Putamen (tissue), 1 donor: ENCODE measurements at regions not wholly inside any gene's neighbourhood (a gene's known extent, or its start where the extent isn't known, plus 50 kb on each side); places are given as distances from the start of the nearest gene placed in this dataset.

Experiments
- DNase-seq: peaks from one replicate; pipeline ENCODE4 v3.0.0-alpha.2; 2016; ENCODE audit warnings: low spot score

DNA sequence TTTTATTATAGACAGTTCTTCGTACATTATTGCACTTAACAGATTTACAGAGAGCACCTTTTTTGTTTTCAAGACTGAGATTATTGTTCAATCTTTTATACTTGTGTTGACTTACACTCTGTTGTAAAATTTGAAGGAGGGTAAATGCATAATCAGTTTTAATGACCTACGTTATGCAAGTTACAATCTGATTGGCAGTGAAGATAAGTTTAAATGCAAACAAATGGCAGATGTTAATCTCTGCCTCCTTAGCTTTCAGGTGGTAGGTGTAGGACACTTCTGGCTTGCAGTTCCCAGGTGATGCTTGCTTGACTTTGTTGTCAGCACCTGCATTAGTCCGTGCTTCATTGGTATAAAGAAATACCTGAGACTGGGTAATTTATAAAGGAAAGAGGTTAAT lies 424.9 kb downstream of the FGF9 start:
- no peak for DNase-seq

DNA sequence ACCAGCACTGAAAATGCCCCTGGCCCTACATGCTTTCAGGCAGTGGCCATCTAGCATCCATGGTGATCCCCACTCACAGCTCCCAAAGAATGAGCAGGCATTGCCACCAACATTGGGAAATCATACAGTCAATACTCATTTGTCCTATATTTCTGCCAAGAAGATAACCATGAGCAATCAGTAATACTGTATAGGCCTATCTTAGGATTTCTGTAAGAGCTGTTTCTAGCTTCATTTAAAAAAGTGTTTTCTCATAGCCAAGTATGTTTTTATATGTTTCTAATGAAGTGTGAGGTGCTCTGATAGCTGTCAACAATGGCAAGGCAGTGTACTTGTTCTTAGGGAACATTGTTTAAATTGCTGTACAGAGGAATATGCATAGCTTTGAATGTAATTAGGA lies 428.7 kb downstream of the FGF9 start:
- DNase-seq = no peak

GRCh38 chr13:22102271-22102670 lies 431.4 kb downstream of the FGF9 start:
- no peak for DNase-seq

GRCh38 chr13:22103046-22104027 lies 432.5 kb downstream of the FGF9 start:
- no peak for DNase-seq

DNA sequence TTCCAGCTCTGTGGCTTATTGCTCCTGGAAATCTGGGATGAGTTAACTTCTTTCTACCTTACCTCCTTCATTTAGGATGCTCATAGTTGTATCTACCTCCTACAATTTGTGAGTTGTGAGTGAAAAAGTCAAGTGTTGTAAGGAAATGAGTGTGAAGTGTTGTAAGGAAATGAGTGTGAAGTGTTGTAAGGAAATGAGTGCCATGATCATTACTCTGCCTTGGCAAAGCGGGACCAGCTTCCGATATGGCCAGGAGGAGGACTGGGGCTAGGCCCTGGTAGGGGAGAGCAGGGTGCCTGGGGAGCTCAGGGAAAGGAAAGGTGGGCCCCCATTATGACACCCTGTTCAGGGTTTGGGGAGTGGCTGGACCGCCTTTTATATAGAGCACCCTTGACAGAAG lies 435.2 kb downstream of the FGF9 start:
- no peak for DNase-seq

DNA sequence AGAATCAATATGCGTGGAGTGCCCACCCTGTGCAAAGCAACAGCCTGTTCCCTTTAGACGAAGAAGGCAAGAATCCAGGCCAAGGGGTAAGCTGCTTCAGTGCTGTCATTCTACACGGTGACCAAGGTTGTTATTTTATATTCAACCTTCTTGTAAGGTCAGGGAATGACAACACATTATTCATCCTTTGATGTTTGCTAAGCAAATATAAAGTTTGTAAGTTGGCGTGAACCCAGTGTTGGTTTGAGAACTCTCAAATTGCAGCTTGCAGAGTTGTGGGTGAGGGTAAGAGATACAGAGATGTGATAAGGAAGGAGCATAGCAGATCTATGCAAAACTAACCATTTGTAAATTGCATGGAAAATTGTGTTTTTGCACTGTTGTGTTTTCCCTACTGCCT lies 436.7 kb downstream of the FGF9 start:
- DNase-seq = no peak

GRCh38 chr13:22108283-22108942 lies 437.5 kb downstream of the FGF9 start:
- DNase-seq = no peak

DNA sequence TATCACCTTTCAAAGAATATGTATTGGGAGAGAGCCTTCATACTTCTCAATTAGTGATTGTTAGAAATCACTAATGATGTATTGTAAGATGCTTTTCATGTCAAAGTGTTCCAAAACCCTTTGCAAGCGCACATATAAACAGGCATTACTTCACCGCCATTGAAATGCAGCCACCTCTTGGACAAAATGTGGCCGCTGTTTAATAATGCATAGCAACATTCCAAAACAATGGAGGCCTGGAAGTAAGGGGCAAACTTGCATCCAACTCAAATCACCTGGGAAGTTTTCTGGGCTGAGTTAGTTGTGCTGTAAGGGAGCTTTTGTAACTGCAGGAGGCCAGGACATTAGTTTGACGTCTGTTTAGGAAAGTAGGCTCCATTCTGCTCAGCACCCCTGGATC lies 438.1 kb downstream of the FGF9 start:
- no peak for DNase-seq

DNA sequence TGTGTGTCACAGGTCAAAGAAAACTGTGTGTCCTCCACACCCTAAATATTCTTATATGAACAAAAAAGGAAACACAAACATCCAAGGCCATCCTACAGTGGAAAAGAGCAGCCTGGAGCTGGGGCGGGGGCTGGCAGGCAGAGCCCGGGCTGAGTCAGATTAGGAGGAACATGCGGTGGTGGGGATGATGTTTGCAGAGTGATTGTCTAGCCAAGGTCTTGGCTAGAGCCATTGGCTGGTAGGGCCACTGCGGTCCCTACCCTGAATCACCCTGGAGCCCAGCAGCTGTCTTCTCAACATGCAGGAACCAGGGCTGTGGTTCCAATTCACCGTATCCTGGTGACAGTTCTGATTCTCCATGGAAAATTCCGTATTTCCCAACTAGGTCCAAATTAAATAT lies 439.5 kb downstream of the FGF9 start:
- DNase-seq = no peak

GRCh38 chr13:22111152-22111783 lies 440.4 kb downstream of the FGF9 start:
- no peak for DNase-seq

DNA sequence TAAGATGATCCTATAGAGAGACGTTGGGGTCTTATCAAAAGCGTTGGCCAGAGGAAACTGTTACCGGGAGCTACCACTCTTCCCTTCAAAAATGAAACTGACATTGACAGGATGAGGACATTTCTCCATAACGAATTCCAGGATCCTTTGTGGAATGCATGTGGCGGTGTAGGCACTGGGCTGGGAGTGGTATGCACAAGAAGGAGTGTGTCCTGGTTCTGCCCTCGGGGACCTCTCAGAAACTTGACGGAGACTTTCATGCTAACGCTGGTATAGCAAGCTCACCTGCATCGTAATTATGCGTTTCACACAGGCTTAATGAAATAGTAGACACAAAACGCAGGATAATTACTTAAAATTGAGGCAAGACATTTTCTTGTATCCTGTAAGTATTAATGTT lies 441.1 kb downstream of the FGF9 start:
- no peak for DNase-seq

DNA sequence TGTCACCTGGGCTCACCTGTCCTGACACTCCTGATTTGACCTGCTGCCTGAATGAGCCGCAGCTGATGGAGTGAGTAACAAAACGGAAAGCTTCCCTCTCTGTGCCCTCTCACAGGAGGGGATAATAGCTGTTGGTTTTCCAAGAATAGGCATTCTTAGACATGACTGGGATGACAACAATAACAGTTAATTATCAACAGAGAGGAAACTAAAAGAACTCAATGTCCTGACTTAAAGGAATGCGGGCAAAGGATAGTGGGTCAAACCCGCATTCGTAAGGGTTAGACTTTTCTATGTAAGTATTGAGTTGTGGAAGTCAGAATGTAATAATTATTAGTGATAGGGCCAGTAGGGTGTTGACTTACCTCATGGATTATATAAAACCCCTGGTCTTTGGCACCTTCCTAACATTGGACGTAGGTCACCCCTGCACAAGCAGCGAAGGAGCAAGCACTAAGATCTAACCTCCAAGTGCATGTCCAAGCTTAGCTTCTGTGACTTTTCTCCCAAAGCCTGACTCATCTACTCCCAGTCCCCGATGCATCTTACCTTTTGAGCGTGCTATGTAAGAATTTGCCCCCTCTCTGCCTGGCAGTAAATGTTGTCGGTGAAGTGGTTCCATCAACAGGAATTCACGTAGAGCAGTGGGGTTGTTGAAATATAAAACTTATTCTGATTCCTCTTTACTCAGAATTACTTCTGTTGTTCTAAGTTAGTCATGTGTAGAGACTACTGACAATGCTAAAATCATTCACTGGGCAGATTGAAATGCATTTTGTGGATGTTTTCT lies 442.3 kb downstream of the FGF9 start:
- no peak for DNase-seq

- DNase-seq = no peak
Measured at GRCh38 chr13:22114630-22115311, 443.9 kb downstream of the FGF9 start.

DNA sequence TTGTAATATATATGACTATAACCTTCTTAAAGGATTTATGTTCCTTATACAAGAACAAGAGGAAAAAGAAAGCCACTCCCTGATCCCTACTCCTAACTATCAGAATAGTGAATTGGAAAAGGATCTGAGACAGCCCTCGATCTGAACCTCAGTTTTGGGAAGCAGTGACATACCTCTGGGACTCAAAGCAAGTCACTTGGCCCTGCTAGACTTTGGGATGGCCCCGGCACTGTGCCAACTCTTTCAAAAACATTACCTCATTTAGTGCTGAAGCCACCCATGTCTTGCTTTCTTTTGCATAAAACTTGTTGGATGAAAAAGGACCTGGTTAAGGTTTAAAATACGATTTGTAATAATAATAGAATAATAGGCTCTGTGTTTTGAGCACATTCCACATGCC lies 447.3 kb downstream of the FGF9 start:
- no peak for DNase-seq

DNA sequence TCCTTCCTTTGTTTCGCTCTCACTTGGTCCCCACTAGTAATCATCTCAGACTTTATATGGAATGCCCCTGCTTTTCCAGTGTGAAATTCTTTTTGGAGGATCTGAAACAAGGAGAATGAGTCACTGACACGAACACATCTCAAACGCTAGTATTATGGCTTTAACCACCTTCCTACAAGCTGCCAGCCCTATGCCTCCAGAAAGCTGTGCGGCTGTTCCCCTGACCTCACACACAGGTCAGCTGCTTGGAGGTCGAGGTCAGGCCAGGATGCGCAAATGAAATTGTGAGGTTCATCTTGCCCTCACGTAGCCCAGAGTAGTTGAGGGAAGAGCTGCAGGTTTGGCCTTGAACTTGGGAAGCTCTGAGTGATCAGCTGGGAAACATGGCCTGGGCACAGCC lies 449.8 kb downstream of the FGF9 start:
- no peak for DNase-seq

DNA sequence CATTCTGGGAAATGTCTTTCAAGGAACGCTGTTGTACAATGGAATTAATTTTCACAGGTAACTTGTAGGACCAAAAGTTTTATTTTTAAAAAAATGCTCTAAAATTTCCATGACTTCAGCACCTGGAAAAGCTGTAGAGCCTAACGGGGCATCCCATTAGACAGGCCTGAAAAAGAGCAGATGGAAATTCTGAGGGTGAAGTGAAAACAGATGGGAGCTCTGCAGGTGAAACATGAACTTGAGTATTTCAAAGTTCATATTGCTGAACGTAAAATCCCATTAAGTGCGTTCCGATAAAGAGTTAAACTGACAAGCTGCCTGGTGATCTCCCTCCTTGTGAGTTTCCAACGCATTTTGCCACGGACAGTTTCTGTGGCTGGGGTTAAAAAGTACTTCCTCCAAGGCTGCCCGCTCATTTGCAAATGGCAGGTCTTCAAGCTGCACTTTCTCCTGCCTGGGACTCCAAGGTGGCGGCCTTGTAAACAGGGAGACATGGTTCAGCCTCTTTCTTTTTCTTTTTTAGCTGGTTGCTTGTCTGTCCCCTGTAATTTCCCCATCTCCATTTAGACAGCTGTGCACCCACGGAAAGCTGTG lies 450.4 kb downstream of the FGF9 start:
- no peak for DNase-seq

- no peak for DNase-seq
Measured at GRCh38 chr13:22126433-22127021, 455.7 kb downstream of the FGF9 start.

- no peak for DNase-seq
Measured at GRCh38 chr13:22127277-22128164, 456.6 kb downstream of the FGF9 start.
